HepG2 (cell line): ENCODE measurements at regions not wholly inside any gene's neighbourhood (a gene's known extent, or its start where the extent isn't known, plus 50 kb on each side); places are given as distances from the start of the nearest gene placed in this dataset.

Experiments used
- ATAC-seq: fragments of 200-7000 bp; cut with Tn5 transposase; 3 replicates; pipeline ENCODE4 v1.9.1; 2020; ENCODE audit warnings: mild to moderate bottlenecking, moderate library complexity
- BruUV-seq: library from RNA; stranded (reverse); fragments of 400-500 nt; replicated peaks from 2 replicates; lab custom pipeline; 2021; lab: Mats Ljungman, UMichigan
- CTCF ChIA-PET: fragments of 300-600 bp; formaldehyde crosslinking; extraction: SDS; loops from one replicate; lab custom pipeline; 2021; ENCODE audit warnings: low total read pairs, inconsistent platforms, low intra/inter-chr PET ratio; lab: Yijun Ruan, JAX
- POLR2A ChIA-PET: fragments of 350-600 bp; sonication (Branson Sonifier 250); formaldehyde crosslinking; loops from one replicate; lab custom pipeline; 2020; ENCODE audit warnings: antibody characterized with exemption, inconsistent platforms; lab: Yijun Ruan, JAX
- DNase-seq: peaks from one replicate; pipeline ENCODE4 v3.0.0-alpha.2; 2015; ENCODE audit warnings: low spot score
- FAIRE-seq: peaks from 3 replicates; lab custom pipeline; 2011; peaks lifted over from hg19 to GRCh38; lab: Jason Lieb, UNC
- H2AFZ ChIP-seq: one replicate; pipeline ENCODE4 v1.6.1; 2011; ENCODE audit warnings: low read length, inconsistent platforms
- H3K27ac ChIP-seq: fragments of 300-600 bp; 3 replicates; pipeline ENCODE4 v1.8.0; 2011; ENCODE audit warnings: mixed run types, mild to moderate bottlenecking, mixed read lengths, low read length, inconsistent platforms; ENCODE audit not compliant: insufficient read depth; ENCODE audit errors: extremely low read length
- H3K27me3 ChIP-seq, 2 experiments: fragments of 200-600 bp in 1 of 2; 2 replicates in 1 of 2; 3 replicates in 1 of 2; pipeline versions ENCODE4 v1.6.0 to v1.8.0; 2011; ENCODE audit warnings: low read length in 2 of 2, mild to moderate bottlenecking in 2 of 2, moderate library complexity in 2 of 2, inconsistent platforms in 1 of 2; ENCODE audit not compliant: insufficient read depth in 2 of 2, control insufficient read depth in 1 of 2
- H3K36me3 ChIP-seq, 2 experiments: fragments of 200-600 bp in 1 of 2; replicated peaks in 1 of 2; 2 replicates in 1 of 2; 3 replicates in 1 of 2; pipeline versions ENCODE4 v1.5.1 to v1.8.0; 2011; ENCODE audit warnings: low read length in 2 of 2, inconsistent platforms in 1 of 2; ENCODE audit not compliant: insufficient read depth in 2 of 2, control insufficient read depth in 1 of 2
- H3K4me1 ChIP-seq: 2 replicates; pipeline ENCODE4 v1.5.1; 2012; ENCODE audit warnings: low read length, inconsistent platforms; ENCODE audit not compliant: insufficient read depth
- H3K4me2 ChIP-seq: 2 replicates; pipeline ENCODE4 v1.6.0; 2011; ENCODE audit warnings: low read depth, low read length, inconsistent platforms
- H3K4me3 ChIP-seq, 3 experiments: fragments of 200-600 bp in 1 of 3; sonication (generic), shearing (Covaris generic) in 1 of 3; replicated peaks in 1 of 3; 2 replicates each; pipeline ENCODE4 v1.5.1; 2011 to 2016; ENCODE audit warnings: low read length in 3 of 3, inconsistent platforms in 2 of 3, low read depth in 2 of 3, mild to moderate bottlenecking in 2 of 3, control low read depth in 1 of 3, mixed read lengths in 1 of 3; ENCODE audit not compliant: insufficient read depth in 1 of 3
- H3K79me2 ChIP-seq: one replicate; pipeline ENCODE4 v1.6.1; 2011; ENCODE audit warnings: low read length, inconsistent platforms; ENCODE audit not compliant: insufficient read depth
- H3K9ac ChIP-seq: 2 replicates; pipeline ENCODE4 v1.6.0; 2011; ENCODE audit warnings: mild to moderate bottlenecking, low read depth, low read length, inconsistent platforms; ENCODE audit not compliant: insufficient read depth
- H3K9me3 ChIP-seq: 2 replicates; pipeline ENCODE4 v1.5.1; 2012; ENCODE audit warnings: mild to moderate bottlenecking, low read length
- H4K20me1 ChIP-seq: 2 replicates; pipeline ENCODE4 v1.6.0; 2011; ENCODE audit warnings: inconsistent platforms, mild to moderate bottlenecking, low read length, moderate library complexity; ENCODE audit not compliant: insufficient read depth
- AKAP8 ChIP-seq: sonication (generic); formaldehyde crosslinking; IDR thresholded peaks from 2 replicates; pipeline ENCODE4 v1.5.1; 2020; ENCODE audit warnings: mild to moderate bottlenecking, missing genetic modification reagents
- FOXP1 ChIP-seq, 2 experiments: fragments of 450-650 bp in 1 of 2; IDR thresholded peaks; 2 replicates each; pipeline ENCODE4 v1.6.1; 2017 to 2018; ENCODE audit warnings: antibody characterized with exemption in 1 of 2
- LCORL ChIP-seq, 2 experiments: fragments of 450-650 bp in 1 of 2; sonication (generic) in 1 of 2; formaldehyde crosslinking in 1 of 2; IDR thresholded peaks; 2 replicates each; pipeline versions ENCODE4 v1.5.0 to v1.6.1; 2017 to 2020; ENCODE audit warnings: antibody characterized with exemption in 1 of 2, missing genetic modification reagents in 1 of 2
- NR2F6 ChIP-seq, 2 experiments: IDR thresholded peaks; 2 replicates each; pipeline ENCODE4 v1.6.1; 2016; ENCODE audit warnings: antibody characterized with exemption in 1 of 2, mild to moderate bottlenecking in 1 of 2
- ZBTB39 ChIP-seq: sonication (generic); formaldehyde crosslinking; IDR thresholded peaks from 2 replicates; pipeline ENCODE4 v1.5.0; 2020; ENCODE audit warnings: missing genetic modification reagents
- ZNF275 ChIP-seq: sonication (generic); formaldehyde crosslinking; IDR thresholded peaks from 2 replicates; pipeline ENCODE4 v1.8.0; 2022; ENCODE audit warnings: missing genetic modification reagents, mild to moderate bottlenecking, inconsistent platforms, borderline replicate concordance
- ZNF496 ChIP-seq: sonication (generic); formaldehyde crosslinking; IDR thresholded peaks from 2 replicates; pipeline ENCODE4 v1.8.1; 2023; ENCODE audit warnings: mild to moderate bottlenecking, moderate library complexity, missing genetic modification reagents; ENCODE audit not compliant: insufficient replicate concordance
- ZNF556 ChIP-seq: sonication (generic); formaldehyde crosslinking; IDR thresholded peaks from 2 replicates; pipeline ENCODE4 v1.4.0; 2020; ENCODE audit warnings: mild to moderate bottlenecking, missing genetic modification reagents, borderline replicate concordance
- ZNF562 ChIP-seq: sonication (generic); formaldehyde crosslinking; IDR thresholded peaks from 2 replicates; pipeline ENCODE4 v1.8.0; 2022; ENCODE audit warnings: missing genetic modification reagents, borderline replicate concordance
- WGBS: methylation state at CpG from one replicate; pipeline ENCODE4 v1.1.6; 2017; ENCODE audit warnings: low lambda C conversion rate; 5-methylcytosine and 5-hydroxymethylcytosine counted together
- in situ Hi-C: cut with HindIII; loops from 2 replicates; pipeline ENCODE4 v1.10.0; 2017; ENCODE audit warnings: low pct_unique_long_range_greater_than_20kb; ENCODE audit not compliant: extremely low pct_ligation_motif_present
- intact Hi-C: fragments of 100-400 bp; cut with micrococcal nuclease; formaldehyde crosslinking; loops from one replicate; pipeline ENCODE4 v1.10.0; 2022; ENCODE audit not compliant: unreplicated experiment
- TF ChIP-seq, protein P1 (sequence below): sonication (generic); formaldehyde crosslinking; IDR thresholded peaks from 2 replicates; pipeline ENCODE4 v1.4.0; 2020; ENCODE audit warnings: low read depth, missing genetic modification reagents

DNA sequence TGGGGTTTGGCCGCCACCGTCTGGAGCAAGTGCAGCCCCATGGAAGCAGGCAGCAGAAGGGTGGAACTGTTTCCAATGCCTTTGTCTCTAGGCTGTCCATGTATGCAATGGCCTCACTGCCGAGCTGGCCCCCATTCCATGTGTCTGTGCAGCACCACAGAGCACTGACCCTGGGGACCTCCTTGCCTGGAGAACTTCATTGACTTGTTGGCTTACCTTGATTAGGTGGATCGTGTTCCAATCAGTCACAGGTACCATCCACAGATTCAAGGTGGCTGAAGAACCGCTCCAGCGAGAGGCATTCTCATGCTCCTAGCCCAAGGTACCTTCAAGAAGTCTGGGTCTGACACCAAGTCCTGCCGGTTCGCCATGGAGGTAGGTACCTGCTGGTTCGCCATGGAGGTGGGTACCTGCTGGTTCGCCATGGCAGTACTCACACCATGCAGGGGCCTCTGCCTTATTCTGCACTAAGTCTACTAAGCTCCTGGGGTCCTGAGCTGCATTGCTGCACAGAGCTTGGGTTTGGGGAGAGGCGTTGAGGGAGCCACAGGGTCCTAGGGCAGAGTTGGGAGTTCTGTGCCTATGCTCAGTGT lies 358.3 kb upstream of the IRX1 start:
- Histone ChIP-seq H2AFZ (no peak overlapping the region), H3K36me3 (no peaks in the 10 kb centered on the region), H3K4me1 (no peaks in the 10 kb centered on the region), H4K20me1 (no peaks in the 10 kb centered on the region), H3K4me2 (no peak overlapping the region), H3K9ac (no peak overlapping the region), H3K79me2 (no peaks in the 10 kb centered on the region), H3K27ac (no peak overlapping the region), H3K27me3 (no peaks in the 10 kb centered on the region; a peak in 1 of 5 replicates), H3K9me3 (peaks cover 12% of the 10 kb centered on the region; the same call in 1 of the 2 replicates), H3K4me3 (no peak overlapping the region)
- no peak for TF ChIP-seq FOXP1 (IDR thresholded peaks at IDR 0.05)
- TF ChIP-seq FOXP1 (CRISPR knock-in tag; IDR thresholded peaks at IDR 0.05), result no peak
- TF ChIP-seq, protein P1, sequence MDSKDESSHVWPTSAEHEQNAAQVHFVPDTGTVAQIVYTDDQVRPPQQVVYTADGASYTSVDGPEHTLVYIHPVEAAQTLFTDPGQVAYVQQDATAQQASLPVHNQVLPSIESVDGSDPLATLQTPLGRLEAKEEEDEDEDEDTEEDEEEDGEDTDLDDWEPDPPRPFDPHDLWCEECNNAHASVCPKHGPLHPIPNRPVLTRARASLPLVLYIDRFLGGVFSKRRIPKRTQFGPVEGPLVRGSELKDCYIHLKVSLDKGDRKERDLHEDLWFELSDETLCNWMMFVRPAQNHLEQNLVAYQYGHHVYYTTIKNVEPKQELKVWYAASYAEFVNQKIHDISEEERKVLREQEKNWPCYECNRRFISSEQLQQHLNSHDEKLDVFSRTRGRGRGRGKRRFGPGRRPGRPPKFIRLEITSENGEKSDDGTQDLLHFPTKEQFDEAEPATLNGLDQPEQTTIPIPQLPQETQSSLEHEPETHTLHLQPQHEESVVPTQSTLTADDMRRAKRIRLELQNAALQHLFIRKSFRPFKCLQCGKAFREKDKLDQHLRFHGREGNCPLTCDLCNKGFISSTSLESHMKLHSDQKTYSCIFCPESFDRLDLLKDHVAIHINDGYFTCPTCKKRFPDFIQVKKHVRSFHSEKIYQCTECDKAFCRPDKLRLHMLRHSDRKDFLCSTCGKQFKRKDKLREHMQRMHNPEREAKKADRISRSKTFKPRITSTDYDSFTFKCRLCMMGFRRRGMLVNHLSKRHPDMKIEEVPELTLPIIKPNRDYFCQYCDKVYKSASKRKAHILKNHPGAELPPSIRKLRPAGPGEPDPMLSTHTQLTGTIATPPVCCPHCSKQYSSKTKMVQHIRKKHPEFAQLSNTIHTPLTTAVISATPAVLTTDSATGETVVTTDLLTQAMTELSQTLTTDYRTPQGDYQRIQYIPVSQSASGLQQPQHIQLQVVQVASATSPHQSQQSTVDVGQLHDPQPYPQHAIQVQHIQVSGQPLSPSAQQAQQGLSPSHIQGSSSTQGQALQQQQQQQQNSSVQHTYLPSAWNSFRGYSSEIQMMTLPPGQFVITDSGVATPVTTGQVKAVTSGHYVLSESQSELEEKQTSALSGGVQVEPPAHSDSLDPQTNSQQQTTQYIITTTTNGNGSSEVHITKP (CRISPR knock-in tag), result no peak
- no peak for TF ChIP-seq ZNF562 (CRISPR knock-in tag)
- FAIRE-seq (no peak), DNase-seq (no peak), ATAC-seq (no peak)
- POLR2A ChIA-PET, result no interaction called here
- in situ Hi-C loops (no loop called here), intact Hi-C loops (no loop called here)
- WGBS, result 0% methylated on average over 4 of the region's 11 CpGs
- CTCF ChIA-PET, result no interaction called here
- no TSS peak for BruUV-seq

GRCh38 chr5:3234566-3234965 lies 361.1 kb upstream of the IRX1 start:
- in situ Hi-C loops, result no loop called here
- H3K9ac ChIP-seq, result no peak overlapping the region
- no peaks in the 10 kb centered on the region for H4K20me1 ChIP-seq
- FAIRE-seq (no peak), ATAC-seq (no peak), DNase-seq (no peak)
- H3K36me3 ChIP-seq, result no peaks in the 10 kb centered on the region
- no peak overlapping the region for H3K4me2 ChIP-seq
- no peak overlapping the region for H3K4me3 ChIP-seq
- peaks cover 12% of the 10 kb centered on the region; the same call in 1 of the 2 replicates for H3K9me3 ChIP-seq
- no TSS peak for BruUV-seq
- no peaks in the 10 kb centered on the region for H3K79me2 ChIP-seq
- H3K4me1 ChIP-seq, result no peaks in the 10 kb centered on the region
- ChIA-PET CTCF (no interaction called here), POLR2A (no interaction called here)
- no peaks in the 10 kb centered on the region for H3K27me3 ChIP-seq
- H2AFZ ChIP-seq, result no peak overlapping the region
- intact Hi-C loops, result no loop called here
- WGBS, result 8% methylated on average over 9 of the region's 9 CpGs
- H3K27ac ChIP-seq, result no peak overlapping the region
- TF ChIP-seq NR2F6 (IDR thresholded peaks at IDR 0.05) (no peak), NR2F6 (CRISPR knock-in tag; IDR thresholded peaks at IDR 0.05) (no peak), ZNF556 (CRISPR knock-in tag) (no peak), ZNF275 (CRISPR knock-in tag) (no peak), ZBTB39 (CRISPR knock-in tag) (no peak), AKAP8 (no peak), LCORL (IDR thresholded peaks at IDR 0.05) (no peak), LCORL (CRISPR knock-in tag; IDR thresholded peaks at IDR 0.05) (no peak), ZNF496 (no peak)
